H9 (cell line): ENCODE measurements at regions not wholly inside any gene's neighbourhood (a gene's known extent, or its start where the extent isn't known, plus 50 kb on each side); places are given as distances from the start of the nearest gene placed in this dataset.

Experiments used
- DNase-seq: peaks from one replicate; pipeline ENCODE4 v3.0.0-alpha.2; 2017
- H2AFZ ChIP-seq: one replicate; pipeline ENCODE4 v1.6.1; 2013; ENCODE audit warnings: mild to moderate bottlenecking, low read length, control low read depth, moderate library complexity
- H2AK5ac ChIP-seq: 2 replicates; pipeline ENCODE4 v1.6.1; 2013; ENCODE audit warnings: low read length, control low read depth, mixed read lengths; ENCODE audit not compliant: insufficient read length
- H2BK120ac ChIP-seq: one replicate; pipeline ENCODE4 v1.6.1; 2013; ENCODE audit warnings: low read depth, mild to moderate bottlenecking, low read length, control low read depth, inconsistent platforms; ENCODE audit not compliant: poor library complexity, severe bottlenecking
- H2BK12ac ChIP-seq: 2 replicates; pipeline ENCODE4 v1.6.1; 2013; ENCODE audit warnings: low read length, control low read depth, mixed read lengths, low read depth; ENCODE audit not compliant: insufficient read length
- H2BK15ac ChIP-seq: 2 replicates; pipeline ENCODE4 v1.6.1; 2013; ENCODE audit warnings: low read depth, low read length, control low read depth
- H2BK20ac ChIP-seq: one replicate; pipeline ENCODE4 v1.6.1; 2013; ENCODE audit warnings: low read depth, mild to moderate bottlenecking, low read length, control low read depth, inconsistent platforms; ENCODE audit not compliant: poor library complexity, severe bottlenecking
- H2BK5ac ChIP-seq: 2 replicates; pipeline ENCODE4 v1.6.1; 2013; ENCODE audit warnings: low read length, control low read depth, mixed read lengths; ENCODE audit not compliant: insufficient read length
- H3K14ac ChIP-seq: 2 replicates; pipeline ENCODE4 v1.6.1; 2013; ENCODE audit warnings: low read length, control low read depth; ENCODE audit not compliant: insufficient read depth
- H3K18ac ChIP-seq: 2 replicates; pipeline ENCODE4 v1.6.1; 2013; ENCODE audit warnings: low read depth, mild to moderate bottlenecking, mixed read lengths, low read length, control low read depth; ENCODE audit not compliant: insufficient read length
- H3K23ac ChIP-seq: 2 replicates; pipeline ENCODE4 v1.6.1; 2013; ENCODE audit warnings: low read length, control low read depth, mixed read lengths, low read depth; ENCODE audit not compliant: insufficient read length
- H3K23me2 ChIP-seq: 2 replicates; pipeline ENCODE4 v1.6.1; 2013; ENCODE audit warnings: low read depth, mild to moderate bottlenecking, mixed read lengths, low read length, control low read depth; ENCODE audit not compliant: insufficient read length, poor library complexity, severe bottlenecking
- H3K27ac ChIP-seq: 2 replicates; pipeline ENCODE4 v1.5.1; 2013; ENCODE audit warnings: low read length, control low read depth, mixed read lengths, low read depth; ENCODE audit not compliant: insufficient read length
- H3K27me3 ChIP-seq: 2 replicates; pipeline ENCODE4 v1.6.1; 2013; ENCODE audit warnings: low read length, control low read depth, inconsistent platforms; ENCODE audit not compliant: insufficient read depth
- H3K4ac ChIP-seq: 2 replicates; pipeline ENCODE4 v1.6.1; 2013; ENCODE audit warnings: low read depth, mild to moderate bottlenecking, control low read depth, inconsistent platforms, low read length, moderate library complexity
- H3K4me1 ChIP-seq: 2 replicates; pipeline ENCODE4 v1.6.1; 2013; ENCODE audit warnings: low read length, control low read depth, inconsistent platforms; ENCODE audit not compliant: insufficient read depth
- H3K4me2 ChIP-seq: 2 replicates; pipeline ENCODE4 v1.6.1; 2013; ENCODE audit warnings: low read length, control low read depth, mixed read lengths; ENCODE audit not compliant: insufficient read length, insufficient read depth
- H3K56ac ChIP-seq: 2 replicates; pipeline ENCODE4 v1.6.1; 2013; ENCODE audit warnings: low read depth, mild to moderate bottlenecking, mixed read lengths, low read length, control low read depth; ENCODE audit not compliant: insufficient read length
- H3K79me1 ChIP-seq: 2 replicates; pipeline ENCODE4 v1.6.1; 2013; ENCODE audit warnings: low read depth, mild to moderate bottlenecking, moderate library complexity, low read length, control low read depth, inconsistent platforms; ENCODE audit not compliant: insufficient read depth, poor library complexity, severe bottlenecking
- H3K79me2 ChIP-seq: 2 replicates; pipeline ENCODE4 v1.6.1; 2013; ENCODE audit warnings: low read length, control low read depth, inconsistent platforms; ENCODE audit not compliant: insufficient read depth
- H3K9ac ChIP-seq: 2 replicates; pipeline ENCODE4 v1.6.1; 2013; ENCODE audit warnings: low read length, control low read depth, mixed read lengths; ENCODE audit not compliant: insufficient read length; ENCODE audit errors: extremely low read depth
- H3K9me3 ChIP-seq: one replicate; pipeline ENCODE4 v1.6.1; 2013; ENCODE audit warnings: low read depth, low read length, inconsistent platforms; ENCODE audit not compliant: control insufficient read depth
- H3T11ph ChIP-seq: one replicate; pipeline ENCODE4 v1.6.1; 2013; ENCODE audit warnings: mild to moderate bottlenecking, low read length, control low read depth, inconsistent platforms
- H4K20me1 ChIP-seq: one replicate; pipeline ENCODE4 v1.6.1; 2013; ENCODE audit not compliant: control insufficient read depth, insufficient read length, insufficient read depth
- H4K5ac ChIP-seq: 2 replicates; pipeline ENCODE4 v1.6.1; 2013; ENCODE audit warnings: low read depth, mild to moderate bottlenecking, mixed read lengths, low read length, control low read depth; ENCODE audit not compliant: insufficient read length
- H4K8ac ChIP-seq: replicated peaks from 2 replicates; pipeline ENCODE4 v1.6.1; 2013; ENCODE audit warnings: low read length, control low read depth, mixed read lengths, low read depth; ENCODE audit not compliant: insufficient read length
- H4K91ac ChIP-seq: 2 replicates; pipeline ENCODE4 v1.6.1; 2013; ENCODE audit warnings: low read depth, mild to moderate bottlenecking, moderate library complexity, mixed read lengths, low read length, control low read depth; ENCODE audit not compliant: insufficient read length
- H3K27ac Mint-ChIP-seq, 3 experiments: 2 replicates in 2 of 3; 3 replicates in 1 of 3; pipeline ENCODE4 v1.8.0; 2020 to 2021; ENCODE audit warnings: mixed read lengths in 3 of 3, mild to moderate bottlenecking in 1 of 3, moderate library complexity in 1 of 3
- H3K27me3 Mint-ChIP-seq: 2 replicates; pipeline ENCODE4 v1.8.0; 2021; ENCODE audit warnings: low read depth, mild to moderate bottlenecking, moderate library complexity, mixed read lengths
- H3K36me3 Mint-ChIP-seq, 3 experiments: 2 replicates in 2 of 3; 3 replicates in 1 of 3; pipeline ENCODE4 v1.8.0; 2020 to 2021; ENCODE audit warnings: low read depth in 3 of 3, mixed read lengths in 3 of 3; ENCODE audit not compliant: insufficient read depth in 1 of 3
- H3K4me1 Mint-ChIP-seq, 2 experiments: 2 replicates each; pipeline ENCODE4 v1.8.0; 2020; ENCODE audit warnings: mixed read lengths in 2 of 2
- H3K4me3 Mint-ChIP-seq, 2 experiments: 2 replicates in 1 of 2; 3 replicates in 1 of 2; pipeline ENCODE4 v1.8.0; 2020 to 2021; ENCODE audit warnings: mild to moderate bottlenecking in 2 of 2, mixed read lengths in 2 of 2, moderate library complexity in 1 of 2
- H3K9me3 Mint-ChIP-seq, 2 experiments: 2 replicates in 1 of 2; 3 replicates in 1 of 2; pipeline ENCODE4 v1.8.0; 2020; ENCODE audit warnings: mild to moderate bottlenecking in 2 of 2, mixed read lengths in 2 of 2, moderate library complexity in 1 of 2
- WGBS: extraction: QIAGEN DNeasy Blood & Tissue Kit; methylation state at CpG from one replicate; pipeline ENCODE4 v1.1.7; 2013; ENCODE audit warnings: missing lambda C conversion rate, low lambda C conversion rate, mixed read lengths; ENCODE audit not compliant: insufficient read length; ENCODE audit errors: extremely low coverage; 5-methylcytosine and 5-hydroxymethylcytosine counted together
- TF ChIP-seq, protein P1 (sequence below): fragments of 200-600 bp; sonication (generic); conservative IDR thresholded peaks from 3 replicates; pipeline ENCODE4 v1.8.0; 2021; ENCODE audit warnings: antibody characterized with exemption, mild to moderate bottlenecking

DNA sequence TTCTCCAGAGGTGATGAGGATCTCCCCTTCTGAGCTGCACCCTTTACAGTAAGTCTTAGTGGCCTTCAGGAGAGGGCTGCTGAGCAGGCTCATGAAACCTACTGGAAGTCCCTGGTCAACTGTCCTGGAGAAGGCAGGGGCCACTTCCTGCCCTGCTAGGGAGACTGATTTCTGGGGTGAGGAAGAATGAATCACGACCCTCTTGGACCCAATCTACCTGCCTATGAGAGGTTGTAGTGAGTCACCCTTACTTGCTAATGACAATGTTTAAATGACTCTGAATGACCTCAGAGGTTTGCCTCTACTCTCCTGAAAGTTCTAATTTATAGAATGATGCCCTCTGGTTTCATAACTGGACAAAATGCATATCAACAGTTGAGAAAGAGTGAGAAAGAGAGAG, 79.4 kb upstream of the FAM136A start:
- no peaks in the 10 kb centered on the region for H3K79me1 ChIP-seq
- H3K9me3 ChIP-seq, result no peaks in the 10 kb centered on the region
- H3K18ac ChIP-seq, result no peak overlapping the region
- H3K27me3 ChIP-seq, result no peaks in the 10 kb centered on the region
- no peak overlapping the region for H4K8ac ChIP-seq
- DNase-seq, result no peak
- H4K20me1 ChIP-seq, result no peaks in the 10 kb centered on the region
- no peak overlapping the region for H2BK120ac ChIP-seq
- no peaks in the 10 kb centered on the region for H3K23me2 ChIP-seq
- H3K56ac ChIP-seq, result no peak overlapping the region
- no peaks in the 10 kb centered on the region; the same call in 1 of the 2 replicates for H3K27me3 Mint-ChIP-seq
- H3K4me3 Mint-ChIP-seq, result no peak overlapping the region
- no peak overlapping the region for H2AFZ ChIP-seq
- H3K4me1 ChIP-seq, result no peaks in the 10 kb centered on the region
- no peaks in the 10 kb centered on the region for H3K79me2 ChIP-seq
- no peak overlapping the region for H2BK20ac ChIP-seq
- no peak overlapping the region for H3K27ac ChIP-seq
- TF ChIP-seq, protein P1, sequence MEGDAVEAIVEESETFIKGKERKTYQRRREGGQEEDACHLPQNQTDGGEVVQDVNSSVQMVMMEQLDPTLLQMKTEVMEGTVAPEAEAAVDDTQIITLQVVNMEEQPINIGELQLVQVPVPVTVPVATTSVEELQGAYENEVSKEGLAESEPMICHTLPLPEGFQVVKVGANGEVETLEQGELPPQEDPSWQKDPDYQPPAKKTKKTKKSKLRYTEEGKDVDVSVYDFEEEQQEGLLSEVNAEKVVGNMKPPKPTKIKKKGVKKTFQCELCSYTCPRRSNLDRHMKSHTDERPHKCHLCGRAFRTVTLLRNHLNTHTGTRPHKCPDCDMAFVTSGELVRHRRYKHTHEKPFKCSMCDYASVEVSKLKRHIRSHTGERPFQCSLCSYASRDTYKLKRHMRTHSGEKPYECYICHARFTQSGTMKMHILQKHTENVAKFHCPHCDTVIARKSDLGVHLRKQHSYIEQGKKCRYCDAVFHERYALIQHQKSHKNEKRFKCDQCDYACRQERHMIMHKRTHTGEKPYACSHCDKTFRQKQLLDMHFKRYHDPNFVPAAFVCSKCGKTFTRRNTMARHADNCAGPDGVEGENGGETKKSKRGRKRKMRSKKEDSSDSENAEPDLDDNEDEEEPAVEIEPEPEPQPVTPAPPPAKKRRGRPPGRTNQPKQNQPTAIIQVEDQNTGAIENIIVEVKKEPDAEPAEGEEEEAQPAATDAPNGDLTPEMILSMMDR, result no peak
- H3K4me1 Mint-ChIP-seq, result 0 out of 4 replicates have a peak, but pooled peaks cover 0 to 3% of the 10 kb centered on the region in 2 experiments
- no peak overlapping the region for H2AK5ac ChIP-seq
- no peak overlapping the region for H2BK12ac ChIP-seq
- WGBS, result no CpG with 5 or more reads among the region's 1 CpG
- no peak overlapping the region for H3T11ph ChIP-seq
- H4K91ac ChIP-seq, result no peak overlapping the region
- no peak overlapping the region for H3K14ac ChIP-seq
- no peak overlapping the region for H3K9ac ChIP-seq
- no peak overlapping the region for H3K4ac ChIP-seq
- no peak overlapping the region for H2BK15ac ChIP-seq
- H3K27ac Mint-ChIP-seq, result no peak overlapping the region
- H3K4me2 ChIP-seq, result no peak overlapping the region
- H3K9me3 Mint-ChIP-seq, result peaks cover 0 to 3% of the 10 kb centered on the region in 2 experiments; a peak in 3 of 5 replicates
- H4K5ac ChIP-seq, result no peak overlapping the region
- no peak overlapping the region for H2BK5ac ChIP-seq
- H3K36me3 Mint-ChIP-seq, result peaks cover 0 to 2% (median 0%) of the 10 kb centered on the region in 3 experiments; a peak in 1 of 7 replicates
- H3K23ac ChIP-seq, result no peak overlapping the region
